ENCODE measurements at regions not wholly inside any gene's neighbourhood (a gene's known extent, or its start where the extent isn't known, plus 50 kb on each side); places are given as distances from the start of the nearest gene placed in this dataset.

GRCh38 chr2:17387591-17387990, 130.6 kb downstream of the RAD51AP2 start:
- TF ChIP-seq CTCF (IDR thresholded peaks at IDR 0.05; ENCODE audit: low read length) (no peak), EZH2phosphoT487 (IDR thresholded peaks at IDR 0.05; ENCODE audit: low read length) (no peak), EZH2 (optimal IDR thresholded peaks at IDR 0.05; ENCODE audit: low read depth, low read length) (no peak)
